Urothelium cell line (cell line): ENCODE measurements at regions not wholly inside any gene's neighbourhood (a gene's known extent, or its start where the extent isn't known, plus 50 kb on each side); places are given as distances from the start of the nearest gene placed in this dataset.
"Not testable (repeated sequence)": the region's sequence is repeated elsewhere in the genome, so short reads cannot be mapped to it uniquely, and the experiment has no call there.

ENCODE experiments used
- DNase-seq: peaks from one replicate; pipeline ENCODE4 v3.0.0; 2011; ENCODE audit warnings: low spot score, mixed read lengths
- FAIRE-seq: peaks from 2 replicates; lab custom pipeline; 2011; peaks lifted over from hg19 to GRCh38; lab: Jason Lieb, UNC

DNA sequence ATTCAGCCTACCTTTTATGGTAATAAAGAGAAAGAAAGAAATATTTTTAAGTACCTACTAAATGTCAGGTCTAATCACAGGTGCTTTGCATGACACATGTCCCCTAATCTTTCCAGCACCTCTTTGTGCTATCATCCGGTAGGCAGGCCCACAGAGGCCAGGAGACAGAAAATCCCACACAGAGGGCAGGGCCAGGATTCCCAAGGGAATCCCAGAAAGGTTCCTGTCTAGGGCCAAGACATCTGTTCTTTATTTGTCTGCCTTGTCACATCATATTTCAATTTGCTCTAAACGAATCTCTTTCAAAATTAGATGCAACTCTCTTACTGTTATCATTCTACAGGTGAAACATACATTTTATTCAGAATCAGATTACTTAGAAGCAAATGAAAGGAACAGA is 676.1 kb upstream of the GYPC start:
- DNase-seq (no peak), FAIRE-seq (no peak)

GRCh38 chr2:125983364-125983763 is 672.6 kb upstream of the GYPC start:
- FAIRE-seq (no peak), DNase-seq (no peak)

DNA sequence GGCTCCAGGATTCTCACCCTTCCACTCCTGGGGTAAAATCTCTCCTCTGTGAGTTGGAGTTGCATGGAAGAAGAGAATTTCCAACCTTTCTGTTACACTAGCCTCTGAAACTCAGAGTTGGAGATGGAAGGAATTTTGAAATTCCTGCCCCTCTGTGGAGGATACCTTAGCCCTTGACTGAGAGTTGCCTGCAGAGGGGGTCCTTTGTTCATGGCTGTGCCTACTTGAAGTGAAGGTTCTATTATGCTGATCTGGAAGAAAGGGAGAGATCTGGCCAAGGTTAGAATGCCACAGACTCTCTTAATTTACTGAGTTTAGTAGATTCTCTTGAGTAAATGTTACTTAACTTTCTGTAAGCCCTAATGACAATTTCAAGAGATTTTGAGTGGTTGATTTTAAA is 626.6 kb upstream of the GYPC start:
- no peak for DNase-seq
- FAIRE-seq, result no peak

DNA sequence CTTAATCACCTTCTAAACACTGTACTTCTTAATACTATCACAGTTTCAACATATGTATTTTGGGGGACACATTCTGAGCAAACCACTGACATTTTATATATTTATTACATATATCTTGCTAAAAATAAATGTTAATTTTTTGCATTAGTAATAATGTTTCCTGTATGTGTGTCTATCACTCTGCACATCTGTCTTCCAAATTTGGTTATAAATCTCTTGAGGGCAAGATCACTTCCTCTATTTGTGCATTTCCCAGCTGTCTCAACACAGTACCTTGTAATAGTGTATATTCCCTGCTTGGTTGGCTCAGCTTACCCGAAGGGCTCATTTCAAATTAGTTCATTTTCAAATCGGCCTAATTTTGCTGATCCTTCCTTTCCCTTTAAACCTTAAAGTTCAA is 617.1 kb upstream of the GYPC start:
- FAIRE-seq (no peak), DNase-seq (no peak)

DNA sequence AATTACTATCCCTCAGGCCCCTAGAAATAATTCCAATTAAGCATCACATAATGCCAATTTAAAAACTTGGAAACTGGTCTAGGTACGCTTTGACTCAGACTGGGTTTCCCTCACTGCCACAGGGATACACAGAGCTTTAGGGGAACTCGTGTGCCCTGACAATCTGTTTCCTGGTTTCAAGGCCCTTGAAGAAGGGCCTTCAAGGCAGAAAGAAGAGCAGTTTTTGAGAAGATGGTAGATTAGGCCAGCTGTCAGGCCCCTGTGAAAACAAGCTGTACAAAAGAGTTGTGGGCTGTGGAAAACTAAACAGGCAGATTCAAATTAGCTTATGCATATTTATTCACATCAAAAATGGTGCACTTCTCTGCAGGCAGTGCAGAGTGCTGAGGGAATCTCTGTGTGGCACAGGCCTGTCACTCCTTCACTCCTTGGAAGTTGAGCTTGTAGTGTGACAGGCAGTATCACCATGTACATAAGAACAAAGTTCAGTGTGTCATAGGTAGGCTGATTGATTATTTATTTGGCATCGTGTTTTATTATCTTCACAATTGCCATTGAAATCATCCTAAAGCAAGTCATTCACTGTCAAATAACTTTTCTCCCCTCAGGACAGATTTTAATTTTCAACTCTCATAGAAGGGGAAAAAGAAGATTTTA is 614.4 kb upstream of the GYPC start:
- DNase-seq, result no peak
- FAIRE-seq, result no peak

GRCh38 chr2:126042089-126042488 is 613.9 kb upstream of the GYPC start:
- no peak for DNase-seq

GRCh38 chr2:126048719-126049118 is 607.2 kb upstream of the GYPC start:
- FAIRE-seq (no peak), DNase-seq (no peak)

More at GRCh38 chr2:126042089-126042488, 613.9 kb upstream of the GYPC start:
- FAIRE-seq, result no peak

- FAIRE-seq, result no peak
Measured at GRCh38 chr2:126049461-126049860, 606.5 kb upstream of the GYPC start.

GRCh38 chr2:126050991-126051736 is 604.8 kb upstream of the GYPC start:
- DNase-seq (no peak), FAIRE-seq (no peak)

More at GRCh38 chr2:126049461-126049860, 606.5 kb upstream of the GYPC start:
- no peak for DNase-seq

- not testable (repeated sequence) for DNase-seq, FAIRE-seq
Measured at GRCh38 chr2:126051737-126052240, 604.2 kb upstream of the GYPC start.

- no peak for DNase-seq
- no peak for FAIRE-seq
Measured at GRCh38 chr2:126059379-126059778, 596.6 kb upstream of the GYPC start.

DNA sequence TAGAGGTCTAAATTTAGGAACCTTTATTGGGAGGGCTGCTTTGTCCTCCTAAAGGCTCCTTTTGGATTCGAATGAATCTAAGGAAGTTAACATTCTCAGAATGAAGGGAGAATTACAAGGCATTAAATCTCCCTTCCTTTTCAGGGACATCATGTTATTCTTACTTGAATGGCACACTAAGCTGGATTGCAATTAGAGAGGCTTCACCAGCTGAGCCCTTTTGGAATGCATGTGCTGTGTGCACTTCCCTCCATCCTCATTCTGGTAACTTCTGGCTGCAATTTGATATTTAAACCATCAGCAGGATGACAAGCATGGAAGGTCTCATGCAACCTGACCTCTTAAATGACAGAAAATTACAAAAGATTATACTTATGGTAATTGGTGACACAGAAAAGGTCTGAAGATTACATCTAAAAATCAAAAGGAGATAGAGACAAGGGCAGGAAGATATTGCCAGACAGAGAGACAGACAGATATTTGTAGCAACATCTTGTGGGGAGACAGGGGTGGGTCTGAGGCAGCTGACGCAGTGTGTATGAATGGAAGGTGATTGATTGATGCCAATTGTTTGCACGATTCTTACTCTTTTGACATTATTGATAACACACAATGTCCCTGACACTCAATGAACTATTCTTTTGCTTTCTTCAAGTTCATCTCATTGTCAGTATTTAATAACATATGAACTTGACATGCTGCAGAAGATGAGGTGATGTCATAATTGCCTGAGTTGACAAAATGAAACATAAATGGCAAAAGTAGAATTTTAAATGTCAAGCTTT is 570.8 kb upstream of the GYPC start:
- no peak for DNase-seq
- FAIRE-seq, result peak; percentile 17

DNA sequence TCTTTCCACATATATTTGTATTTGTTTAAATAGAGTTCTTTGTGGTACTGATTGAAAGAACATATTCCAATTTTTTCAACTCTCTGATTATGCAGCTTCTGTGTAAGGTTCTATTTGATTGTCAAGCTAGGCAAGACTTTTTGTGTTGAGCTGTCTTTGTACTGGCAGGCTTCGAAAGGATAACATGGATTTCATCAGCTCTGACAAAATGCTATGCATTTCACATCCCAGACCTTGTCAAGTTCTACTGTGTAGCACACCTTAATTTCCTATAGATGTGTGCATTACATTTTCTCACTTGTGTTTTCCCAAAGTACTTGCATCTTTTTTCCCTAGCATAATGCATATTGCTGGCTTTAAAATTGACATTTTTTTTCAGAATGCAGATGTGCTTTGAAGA is 555.0 kb upstream of the GYPC start:
- DNase-seq (no peak), FAIRE-seq (no peak)

GRCh38 chr2:126106006-126106405 is 550.0 kb upstream of the GYPC start:
- peak; percentile 55 for FAIRE-seq
- DNase-seq, result no peak

DNA sequence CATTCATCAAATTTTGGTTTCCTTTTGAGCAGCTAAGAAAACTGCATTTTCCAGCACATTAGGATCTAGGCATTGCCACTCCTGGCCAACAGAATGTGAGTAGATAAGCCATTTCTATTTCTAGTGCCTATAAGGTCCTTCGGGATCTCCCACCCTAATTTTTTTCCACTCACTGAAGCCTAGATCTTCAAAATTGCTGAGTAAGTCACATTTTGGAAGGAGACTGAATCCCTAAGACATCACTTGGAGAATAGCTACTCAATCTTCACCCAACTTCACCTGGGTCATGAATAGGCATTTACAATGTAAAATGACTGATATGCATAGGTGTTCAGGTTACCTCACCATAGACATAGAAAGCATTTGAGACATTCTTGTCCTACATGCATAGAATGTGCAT is 548.1 kb upstream of the GYPC start:
- no peak for FAIRE-seq
- no peak for DNase-seq

DNA sequence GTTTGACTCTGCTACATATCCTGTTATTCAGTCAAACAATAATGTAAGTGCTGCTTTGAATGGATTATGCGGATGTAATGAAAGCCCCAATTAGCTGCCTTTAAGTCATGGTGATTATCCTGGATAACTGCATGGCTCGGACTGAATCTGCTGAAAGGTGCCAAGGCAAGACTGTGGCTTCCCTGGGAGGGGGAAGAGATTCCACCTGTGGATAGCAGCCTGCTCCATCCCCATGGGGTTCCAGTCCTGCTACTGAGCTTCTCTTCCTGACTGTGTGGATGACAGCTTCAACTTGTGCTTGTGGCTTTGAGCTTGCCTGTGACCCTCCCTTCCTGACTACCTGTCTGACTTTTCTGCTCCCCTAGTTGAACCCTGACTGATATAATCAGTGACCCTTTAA is 540.0 kb upstream of the GYPC start:
- FAIRE-seq (no peak), DNase-seq (no peak)

DNA sequence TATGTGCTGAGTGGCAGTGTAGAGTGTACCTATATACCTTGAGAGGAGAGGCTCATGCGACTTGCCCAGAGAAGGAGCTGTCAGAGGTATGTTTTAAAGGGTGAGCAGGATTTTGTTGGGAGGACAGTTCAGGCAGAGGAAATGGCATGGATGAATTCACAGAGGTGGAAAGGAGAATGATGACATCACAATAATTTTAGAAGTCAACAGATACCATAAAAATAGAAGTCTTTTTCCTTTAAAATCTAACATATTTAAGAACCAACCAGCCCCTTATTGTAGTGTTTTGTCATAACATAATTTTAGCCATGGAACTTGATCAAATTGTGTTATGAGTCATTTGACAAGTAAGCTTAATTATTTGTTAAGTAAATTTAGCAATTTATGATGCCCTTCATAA is 538.1 kb upstream of the GYPC start:
- no peak for FAIRE-seq
- DNase-seq, result no peak

DNA sequence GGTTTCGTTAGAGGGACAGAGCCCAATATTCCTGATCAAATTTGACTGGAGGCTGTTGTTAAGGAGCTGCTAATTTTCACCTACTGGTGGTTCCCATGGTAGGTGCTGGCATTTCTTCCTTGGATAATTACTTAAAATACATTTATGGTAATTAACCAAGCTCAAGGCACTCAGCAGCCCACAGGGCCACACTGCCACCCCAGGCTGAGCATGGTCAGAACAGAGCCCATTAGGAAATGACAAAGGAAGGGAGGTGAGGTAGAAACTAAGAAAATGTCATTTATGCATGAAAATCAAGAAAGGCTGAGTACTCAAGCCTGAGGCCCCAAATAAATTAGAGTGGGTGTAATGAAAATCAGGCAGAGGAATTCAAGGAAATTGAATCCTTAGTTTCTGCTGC is 510.2 kb upstream of the GYPC start:
- no peak for FAIRE-seq

DNA sequence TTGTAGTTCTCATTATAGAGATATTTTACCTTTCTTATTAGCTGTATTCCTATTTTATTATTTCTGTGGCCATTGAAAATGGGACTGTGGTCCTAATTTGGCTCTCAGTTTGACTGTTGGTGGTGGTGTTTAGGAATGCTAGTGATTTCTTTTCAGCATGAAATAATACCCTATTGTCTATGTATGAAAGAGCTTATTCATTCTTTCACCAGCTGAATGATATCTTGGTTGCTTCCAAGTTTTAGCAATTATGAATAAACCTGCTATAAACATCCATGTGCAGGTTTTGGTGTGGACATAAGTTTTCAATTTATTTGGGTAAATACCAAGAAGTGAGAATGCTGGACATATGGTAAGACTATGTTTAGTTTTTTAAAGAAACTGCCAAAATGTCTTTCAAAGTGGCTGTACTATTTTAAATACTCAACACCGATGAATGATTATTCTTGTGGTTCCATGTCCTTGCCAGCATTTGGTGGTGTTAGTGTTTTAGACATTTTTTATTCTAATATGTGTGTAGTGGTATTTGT is 501.6 kb upstream of the GYPC start:
- no peak for FAIRE-seq
- no peak for DNase-seq

More for the DNA sequence above, 510.2 kb upstream of the GYPC start:
- DNase-seq, result no peak

DNA sequence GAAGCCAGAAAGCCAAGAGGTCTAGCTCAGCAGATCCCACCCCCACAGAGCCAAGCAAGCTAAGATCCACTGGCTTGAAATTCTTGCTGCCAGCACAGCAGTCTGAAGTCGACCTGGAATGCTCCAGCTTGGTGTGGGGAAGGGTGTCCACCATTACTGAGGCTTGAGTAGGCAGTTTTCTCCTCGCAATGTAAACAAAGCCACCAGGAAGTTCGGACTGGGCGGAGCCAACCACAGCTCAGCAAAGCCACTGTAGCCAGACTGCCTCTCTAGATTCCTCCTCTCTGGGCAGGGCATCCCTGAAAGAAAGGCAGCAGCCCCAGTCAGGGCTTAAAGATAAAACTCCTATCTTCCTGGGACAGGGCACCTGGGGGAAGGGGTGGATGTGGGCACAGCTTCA is 495.0 kb upstream of the GYPC start:
- DNase-seq, FAIRE-seq: not testable (repeated sequence)

DNA sequence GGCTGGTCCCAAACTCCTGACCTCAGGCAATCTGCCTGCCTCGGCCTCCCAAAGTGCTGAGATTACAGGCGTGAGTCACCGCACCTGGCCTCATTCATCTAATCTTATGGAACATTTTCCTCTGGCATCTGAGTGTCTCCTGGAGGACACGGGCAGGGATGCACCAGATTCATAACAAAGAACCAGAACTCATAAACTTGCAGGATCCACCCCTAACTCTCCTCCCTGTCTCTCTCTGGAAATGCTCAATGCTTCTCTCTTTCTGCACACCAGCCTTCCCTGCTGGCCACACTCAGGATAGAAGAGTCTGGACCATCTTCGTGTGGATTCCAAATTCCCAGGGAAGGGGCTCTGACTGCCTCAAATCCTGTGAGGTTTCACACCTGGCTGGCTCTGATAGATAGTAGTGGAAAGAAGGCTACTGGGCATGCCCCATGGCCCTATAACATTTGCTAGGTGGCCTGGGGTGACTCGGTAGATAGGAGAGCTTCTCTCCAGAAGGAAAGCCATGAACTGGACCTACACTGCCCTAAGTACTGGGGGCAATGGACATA is 483.2 kb upstream of the GYPC start:
- no peak for DNase-seq
- no peak for FAIRE-seq
